NCI-H69 (cell line): ENCODE measurements at regions not wholly inside any gene's neighbourhood (a gene's known extent, or its start where the extent isn't known, plus 50 kb on each side); places are given as distances from the start of the nearest gene placed in this dataset.
"Not testable (repeated sequence)": the region's sequence is repeated elsewhere in the genome, so short reads cannot be mapped to it uniquely, and the experiment has no call there.

Source experiments
- DNase-seq: peaks from one replicate; lab custom pipeline; 2025; lab: John Stamatoyannopoulos, UW

DNA sequence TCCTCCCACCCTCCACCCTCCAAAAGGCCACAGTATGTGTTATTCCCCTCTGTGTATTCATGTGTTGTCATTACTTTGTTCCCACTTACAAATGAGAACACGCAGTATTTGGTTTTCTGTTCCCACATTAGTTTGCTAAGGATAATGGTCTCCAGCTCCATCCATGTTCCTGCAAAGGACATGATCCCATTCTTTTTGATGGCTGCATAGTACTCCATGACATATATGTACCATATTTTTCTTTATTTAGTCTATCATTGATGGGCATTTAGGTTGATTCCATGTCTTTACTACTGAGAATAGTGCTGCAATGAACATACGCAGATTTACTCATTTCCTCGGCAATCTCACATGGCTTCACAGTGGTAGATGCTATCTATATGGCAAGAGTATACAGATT, 453.6 kb upstream of the CFAP20DC start:
- no peak for DNase-seq

DNA sequence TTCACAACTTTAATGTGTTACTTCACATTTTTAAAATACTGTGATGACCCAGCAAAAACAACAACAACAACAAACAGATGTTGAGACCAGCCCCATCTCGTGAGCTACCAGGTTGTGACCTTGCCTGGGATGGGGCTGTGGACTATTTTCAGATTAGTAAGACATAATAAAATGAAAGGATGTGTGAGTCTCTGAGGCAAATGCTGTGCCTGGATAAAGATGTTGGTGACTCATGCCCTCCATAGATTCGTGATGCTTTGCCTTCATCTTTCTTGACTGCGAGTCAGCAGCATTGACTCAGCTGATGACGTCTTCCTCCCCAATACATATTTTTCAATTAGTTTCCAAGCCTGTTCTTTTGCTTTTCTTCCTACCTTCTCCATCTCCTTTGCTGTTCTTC, 453.0 kb upstream of the CFAP20DC start:
- no peak for DNase-seq

DNA sequence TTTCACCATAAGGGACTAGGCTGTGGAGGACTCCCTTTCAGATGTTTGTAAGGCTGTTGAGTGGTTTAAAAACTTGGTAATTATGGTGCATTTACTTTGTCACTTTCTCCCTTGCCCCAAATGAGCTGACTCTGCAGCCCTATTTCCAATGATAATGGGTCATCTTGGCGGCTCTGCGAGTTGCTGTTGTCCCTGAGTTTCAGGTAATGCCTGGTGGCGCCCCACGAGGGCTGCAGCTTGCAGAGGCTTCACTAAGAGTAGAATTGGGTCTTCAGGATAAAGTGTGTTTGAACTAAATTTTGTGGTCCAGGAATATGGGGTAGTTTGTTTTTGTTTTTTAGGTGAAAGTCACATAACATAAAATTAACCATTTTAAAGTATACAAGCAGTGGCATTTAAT, 450.1 kb upstream of the CFAP20DC start:
- DNase-seq = no peak

DNA sequence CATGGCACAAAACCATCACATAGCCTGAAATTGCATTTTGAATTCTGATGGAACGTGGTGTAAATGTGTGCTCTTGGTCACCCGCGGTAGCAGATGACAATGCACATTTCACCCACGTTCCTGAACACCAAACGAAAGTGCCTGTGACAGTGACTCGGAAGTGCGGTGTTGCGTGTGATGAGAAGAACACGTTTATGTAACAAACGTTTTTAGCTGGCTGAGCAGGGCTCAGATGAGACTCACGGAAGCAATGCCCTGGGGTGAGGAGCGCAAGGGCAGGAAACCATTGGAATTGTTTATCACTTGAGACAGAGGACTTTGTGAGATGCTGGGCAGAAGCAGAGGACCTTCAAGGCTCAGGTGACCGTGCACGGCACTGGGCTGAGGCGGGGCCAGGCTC, 449.2 kb upstream of the CFAP20DC start:
- DNase-seq = no peak

DNA sequence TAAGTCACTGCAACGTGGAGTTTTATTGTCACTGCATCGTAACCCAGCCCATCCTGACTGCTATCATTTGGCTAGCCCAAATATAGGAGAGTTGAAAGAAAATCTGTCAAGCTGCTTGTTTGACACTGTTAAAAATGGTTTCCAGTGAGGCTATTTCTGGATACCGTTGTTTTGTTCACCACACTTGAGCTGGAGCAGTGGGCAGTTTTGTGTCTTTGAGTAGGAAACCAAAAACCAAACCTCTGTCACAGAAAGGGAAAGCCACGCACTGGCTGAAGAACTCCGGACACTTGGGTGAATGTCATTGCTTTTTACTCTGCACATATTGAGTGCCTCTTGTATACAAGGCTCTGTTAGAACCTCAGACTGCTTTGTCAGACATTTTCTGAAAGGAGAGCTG, 446.4 kb upstream of the CFAP20DC start:
- DNase-seq = no peak

DNA sequence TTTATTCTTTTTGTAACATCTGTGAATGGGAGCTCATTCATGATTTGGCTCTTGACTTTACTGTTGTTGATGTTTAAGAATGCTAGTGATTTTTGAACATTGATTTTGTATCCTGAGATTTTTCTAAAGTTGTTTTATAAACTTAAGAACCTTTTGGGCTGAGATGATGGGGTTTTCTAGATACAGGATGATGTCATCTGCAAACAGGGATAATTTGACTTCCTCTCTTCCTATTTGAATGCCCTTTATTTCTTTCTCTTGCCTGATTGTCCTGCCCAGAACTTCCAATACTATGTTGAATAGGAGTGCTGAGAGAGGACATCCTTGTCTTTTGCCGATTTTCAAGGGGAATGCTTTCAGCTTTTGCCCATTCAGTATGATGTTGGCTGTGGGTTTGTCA, 445.1 kb upstream of the CFAP20DC start:
- DNase-seq = not testable (repeated sequence)

DNA sequence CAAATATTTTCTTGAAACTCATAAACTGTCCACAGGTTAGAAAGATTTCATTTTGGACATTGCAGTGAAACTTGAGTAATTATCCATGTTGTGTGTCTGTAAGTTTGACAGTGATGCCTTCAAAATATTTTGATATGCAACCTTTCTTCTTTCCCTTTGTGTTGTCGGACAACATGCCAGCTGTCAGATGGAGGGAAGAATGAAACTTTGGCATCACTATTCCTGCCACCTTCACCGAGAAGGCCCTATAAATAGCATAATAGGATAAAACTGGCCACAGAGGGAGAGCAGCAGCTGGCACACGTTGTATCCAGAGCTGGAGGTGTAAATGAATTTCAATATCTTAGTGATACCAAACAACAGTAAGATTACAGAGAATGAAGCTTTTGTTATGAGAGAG, 436.7 kb upstream of the CFAP20DC start:
- DNase-seq = no peak

DNA sequence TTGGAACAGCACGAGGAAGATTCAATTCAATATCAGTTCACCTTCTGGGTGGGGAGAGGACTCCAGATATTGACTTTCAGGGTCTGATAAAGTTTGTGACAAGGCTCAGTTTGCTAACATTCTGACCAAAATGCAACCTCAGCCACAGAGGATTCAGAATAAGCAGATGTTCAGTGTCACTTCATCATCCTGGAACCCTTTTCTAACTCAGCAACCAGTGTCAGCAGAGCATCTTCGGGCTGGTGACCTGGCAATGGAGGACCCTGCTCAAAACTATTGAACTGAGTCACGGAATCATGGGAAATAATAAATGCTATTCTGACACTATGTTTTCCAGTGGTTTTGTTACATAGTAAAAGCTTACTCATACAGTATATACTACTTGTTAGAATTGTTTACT, 433.4 kb upstream of the CFAP20DC start:
- DNase-seq = no peak

DNA sequence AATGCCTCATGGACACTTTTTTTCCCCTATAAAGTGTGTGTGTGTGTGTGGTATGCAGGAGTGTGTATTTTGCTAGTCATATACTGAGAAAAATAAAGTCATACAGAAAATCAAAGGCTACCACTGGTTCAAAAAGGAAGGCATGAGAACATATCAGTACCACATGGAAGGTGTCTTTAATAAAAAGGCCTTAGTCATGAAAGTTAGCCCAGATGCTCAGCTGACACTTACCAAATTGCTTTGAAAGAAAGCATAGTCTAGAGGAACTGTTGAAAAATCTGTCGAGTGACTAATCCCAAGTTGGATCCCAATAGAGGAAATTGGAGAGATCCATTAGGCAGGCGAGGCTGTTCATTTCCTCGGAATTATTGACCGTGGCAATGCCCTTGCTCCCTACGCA, 432.9 kb upstream of the CFAP20DC start:
- no peak for DNase-seq

DNA sequence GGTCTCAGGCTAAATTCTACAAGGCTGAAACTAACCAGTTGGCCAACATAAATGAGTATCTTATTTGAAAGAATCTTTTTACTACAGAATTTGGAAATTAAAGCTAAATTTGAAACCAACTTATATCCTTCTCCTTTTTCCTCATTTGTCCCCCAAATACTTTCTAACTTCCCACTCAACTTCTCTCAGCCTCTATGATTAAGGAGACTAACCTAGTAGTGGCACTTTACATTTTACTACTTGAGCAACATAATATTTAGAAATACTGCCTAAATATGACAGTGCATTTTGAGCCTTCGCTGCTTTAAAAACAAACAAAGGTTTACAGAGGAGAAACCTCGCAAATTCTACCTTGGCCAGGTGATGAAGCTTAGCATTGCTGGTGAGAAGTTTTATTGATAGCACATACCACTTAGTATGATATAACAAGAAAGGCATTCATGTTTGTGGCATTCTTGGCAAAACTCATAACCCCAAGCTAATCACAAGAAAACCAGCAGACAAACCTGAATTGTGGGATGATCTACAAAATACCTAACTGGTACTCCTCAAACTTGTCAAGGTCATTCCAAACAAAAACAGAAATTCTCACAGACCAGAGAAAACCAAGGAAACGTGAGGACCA, 432.1 kb upstream of the CFAP20DC start:
- DNase-seq = no peak

DNA sequence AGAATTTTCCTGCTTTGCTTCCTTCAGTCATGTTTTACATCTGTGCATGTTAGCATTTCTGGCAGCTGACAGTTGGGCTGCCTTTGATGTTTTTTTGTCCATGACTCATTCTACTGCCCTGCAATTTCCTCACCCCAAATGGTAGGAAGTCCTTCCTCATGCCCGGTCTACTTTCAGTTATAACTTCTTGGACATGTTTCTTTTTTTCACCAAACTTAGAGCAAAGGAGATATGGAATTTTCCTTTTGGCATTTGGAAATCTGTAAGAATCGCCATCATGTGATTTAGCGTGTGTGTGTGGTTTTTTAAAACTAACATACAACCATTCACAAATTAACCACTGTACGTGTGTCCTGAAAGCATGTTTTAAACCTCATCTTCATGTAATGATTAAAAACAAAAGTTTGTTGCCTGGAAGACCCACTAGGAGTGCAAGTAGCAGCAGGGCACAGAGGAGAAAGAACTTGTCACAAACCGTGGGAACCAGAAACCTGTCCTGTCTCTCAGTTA, 430.7 kb upstream of the CFAP20DC start:
- DNase-seq = peak; percentile 20

DNA sequence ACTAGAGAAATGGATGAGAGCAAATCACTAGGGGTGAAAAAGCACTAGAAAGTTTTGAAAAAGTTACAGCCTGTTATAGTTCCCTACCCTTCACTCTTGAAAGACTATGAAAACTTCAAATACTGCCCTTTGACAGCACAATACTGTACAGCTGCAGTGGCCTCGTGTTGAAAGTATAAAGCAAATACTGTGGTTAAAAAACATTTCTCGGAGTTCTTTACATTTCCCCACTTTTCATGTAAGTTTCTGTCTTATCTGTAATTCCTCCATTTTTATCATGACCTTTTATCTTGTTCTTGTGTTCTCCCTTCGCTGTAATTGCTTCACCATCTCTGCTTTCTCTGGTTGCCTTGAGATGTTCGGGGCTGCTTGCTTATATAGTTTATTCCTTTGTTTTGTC, 423.8 kb upstream of the CFAP20DC start:
- no peak for DNase-seq

DNA sequence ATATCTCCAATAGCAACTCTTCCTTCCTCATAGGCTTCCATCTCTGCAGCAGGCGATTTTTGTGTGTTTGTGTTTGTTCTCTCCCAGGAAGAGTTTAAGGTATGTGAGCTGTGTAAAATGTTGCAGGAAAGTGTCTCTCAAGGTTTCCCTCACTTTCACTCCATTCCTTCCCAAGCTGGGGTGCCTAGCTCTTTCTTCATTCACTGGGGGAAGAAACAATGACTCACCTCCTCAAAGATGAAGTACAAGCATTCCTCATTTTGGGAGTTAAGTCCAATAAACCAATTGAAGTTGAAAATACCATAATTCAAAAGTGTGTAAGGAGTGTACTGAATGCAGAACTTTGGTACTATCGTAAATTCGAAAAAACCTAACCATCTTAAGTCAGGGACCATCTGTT, 422.7 kb upstream of the CFAP20DC start:
- DNase-seq = no peak

DNA sequence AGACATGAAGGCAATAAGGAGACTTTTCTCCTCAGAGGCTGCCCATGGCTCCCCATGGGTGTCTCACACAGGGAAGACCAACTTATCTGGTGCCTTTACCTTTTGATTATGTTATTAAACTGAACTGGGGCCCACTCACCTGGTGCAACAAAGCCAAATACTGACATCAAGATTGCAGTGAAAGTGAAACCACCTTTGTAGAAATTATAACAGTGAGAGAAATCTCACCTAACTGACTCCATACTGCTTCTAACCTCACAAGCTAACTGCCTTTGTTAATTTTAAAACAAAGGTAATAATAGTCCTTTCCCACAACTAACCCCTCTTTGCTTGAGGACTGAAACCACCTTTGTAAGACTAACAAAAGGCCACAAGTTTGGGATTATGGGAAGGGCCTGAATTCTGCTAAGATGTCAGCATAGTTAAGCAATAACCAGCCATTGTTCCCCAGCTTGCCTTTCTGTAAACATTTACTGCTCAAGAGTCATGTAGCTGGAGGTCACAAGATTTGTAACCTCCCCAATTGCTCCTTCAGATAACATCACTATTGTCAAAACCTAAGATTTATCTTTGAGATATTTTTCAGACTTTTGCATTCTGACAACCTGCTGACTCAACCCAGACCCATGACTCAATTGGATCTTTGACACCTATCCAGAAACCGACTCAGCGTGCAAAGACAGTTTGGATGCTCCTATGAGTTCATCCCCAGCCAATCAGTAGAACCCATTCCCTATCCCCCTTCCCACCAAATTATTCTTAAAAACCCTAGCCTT, 420.3 kb upstream of the CFAP20DC start:
- no peak for DNase-seq

DNA sequence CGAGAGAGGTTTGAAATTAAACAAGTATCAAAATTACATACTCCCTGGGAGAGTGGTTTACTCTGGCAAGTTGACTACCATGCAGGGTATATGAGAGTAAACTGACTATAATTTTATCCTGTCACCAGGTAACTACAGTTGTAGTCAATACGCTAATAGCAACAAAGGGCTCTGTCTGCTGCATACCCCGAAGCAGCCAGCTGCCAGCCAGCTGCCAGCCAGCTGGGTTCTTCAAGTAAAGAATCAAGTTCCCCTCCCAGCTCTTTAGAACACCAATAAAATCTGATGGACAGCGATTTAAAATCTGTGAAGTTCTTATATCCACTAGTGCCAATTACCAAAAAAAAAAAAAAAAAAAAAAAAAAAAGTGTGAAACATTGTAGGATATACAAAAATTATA, 417.7 kb upstream of the CFAP20DC start:
- peak; percentile 83 for DNase-seq

DNA sequence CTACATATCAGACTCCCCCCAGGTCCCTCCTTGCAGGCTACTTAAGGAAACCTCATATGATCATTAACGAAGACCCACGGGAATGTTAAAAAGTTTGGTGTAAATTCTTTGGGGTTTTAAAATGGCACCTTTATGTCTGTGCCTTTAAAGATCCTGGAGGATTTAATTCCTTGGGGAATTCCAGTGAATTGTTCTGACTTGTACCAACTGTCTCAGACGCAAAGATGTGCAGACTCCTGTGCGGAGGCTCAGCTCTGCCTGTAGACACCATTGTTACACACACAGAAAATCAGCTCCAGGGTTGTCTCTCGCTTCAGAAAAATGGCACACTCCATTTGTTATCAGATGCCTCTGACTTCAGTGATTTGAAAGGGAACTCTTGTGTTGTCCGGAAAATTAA, 414.4 kb upstream of the CFAP20DC start:
- peak; percentile 1 for DNase-seq

DNA sequence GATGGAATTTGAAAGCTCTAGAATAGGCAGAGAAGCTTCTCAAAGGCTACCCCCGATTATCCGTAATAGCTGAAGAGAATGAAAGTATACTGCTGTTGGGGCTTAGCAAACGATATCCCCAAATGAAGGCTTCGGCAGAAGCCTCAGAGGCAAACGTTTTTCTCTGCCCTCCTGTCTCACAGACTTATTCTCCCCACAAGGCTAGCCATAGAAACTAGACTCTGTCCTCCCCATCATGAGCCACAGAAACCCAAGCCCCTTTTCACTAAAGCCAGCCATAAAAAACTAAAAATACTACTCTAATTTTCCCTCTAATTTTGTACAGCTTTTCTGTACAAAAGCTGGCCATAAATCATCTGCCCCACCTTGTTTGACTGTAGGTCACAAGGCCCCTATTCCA, 413.4 kb upstream of the CFAP20DC start:
- DNase-seq = no peak

DNA sequence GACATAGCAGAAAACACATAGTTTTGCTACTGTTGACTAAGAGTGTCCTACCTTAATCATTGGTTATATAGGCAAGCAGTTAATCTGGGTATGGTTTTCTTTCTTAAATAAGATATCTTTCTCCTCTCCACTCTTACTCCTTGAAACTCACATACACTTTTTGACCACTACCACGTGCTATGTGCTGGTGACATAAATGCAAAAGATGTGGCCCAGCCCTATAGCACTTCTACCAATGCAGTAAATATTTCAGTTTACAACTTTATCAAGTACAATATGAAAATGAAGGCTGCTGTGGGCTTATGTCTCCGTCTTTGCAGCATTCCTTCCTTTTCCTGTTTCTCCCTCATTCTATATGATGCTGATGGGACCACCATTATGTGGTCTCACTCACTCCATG, 410.2 kb upstream of the CFAP20DC start:
- DNase-seq = no peak

DNA sequence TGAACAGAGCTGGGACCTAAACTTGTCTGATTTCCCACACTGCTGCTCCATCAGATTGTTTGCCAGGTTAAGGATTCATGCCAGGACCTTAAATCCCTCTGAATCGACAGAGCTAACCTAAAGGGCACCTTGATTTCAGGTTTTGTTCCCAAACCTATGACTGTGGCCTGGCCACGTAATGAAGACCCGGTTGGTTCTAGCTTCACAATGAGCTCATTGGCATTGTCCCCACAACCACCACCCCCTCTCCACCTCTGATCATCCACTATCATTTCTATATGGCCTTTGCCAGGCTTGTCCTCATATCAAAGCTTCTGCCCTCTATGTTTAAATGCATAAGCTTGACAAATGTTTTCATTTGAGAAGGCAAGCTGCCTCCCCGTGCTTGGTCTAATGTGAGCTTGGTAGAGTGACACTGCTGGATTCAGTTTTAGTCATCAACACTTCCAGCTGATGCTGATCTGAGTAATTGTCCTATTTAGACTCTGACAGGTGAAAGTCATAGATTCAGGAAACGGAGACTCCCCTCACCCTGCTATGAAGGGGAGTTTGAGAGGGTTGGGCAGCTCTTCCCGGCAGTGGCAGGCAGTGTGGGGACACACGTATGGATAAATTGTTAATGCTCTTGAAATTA, 407.1 kb upstream of the CFAP20DC start:
- DNase-seq = no peak

DNA sequence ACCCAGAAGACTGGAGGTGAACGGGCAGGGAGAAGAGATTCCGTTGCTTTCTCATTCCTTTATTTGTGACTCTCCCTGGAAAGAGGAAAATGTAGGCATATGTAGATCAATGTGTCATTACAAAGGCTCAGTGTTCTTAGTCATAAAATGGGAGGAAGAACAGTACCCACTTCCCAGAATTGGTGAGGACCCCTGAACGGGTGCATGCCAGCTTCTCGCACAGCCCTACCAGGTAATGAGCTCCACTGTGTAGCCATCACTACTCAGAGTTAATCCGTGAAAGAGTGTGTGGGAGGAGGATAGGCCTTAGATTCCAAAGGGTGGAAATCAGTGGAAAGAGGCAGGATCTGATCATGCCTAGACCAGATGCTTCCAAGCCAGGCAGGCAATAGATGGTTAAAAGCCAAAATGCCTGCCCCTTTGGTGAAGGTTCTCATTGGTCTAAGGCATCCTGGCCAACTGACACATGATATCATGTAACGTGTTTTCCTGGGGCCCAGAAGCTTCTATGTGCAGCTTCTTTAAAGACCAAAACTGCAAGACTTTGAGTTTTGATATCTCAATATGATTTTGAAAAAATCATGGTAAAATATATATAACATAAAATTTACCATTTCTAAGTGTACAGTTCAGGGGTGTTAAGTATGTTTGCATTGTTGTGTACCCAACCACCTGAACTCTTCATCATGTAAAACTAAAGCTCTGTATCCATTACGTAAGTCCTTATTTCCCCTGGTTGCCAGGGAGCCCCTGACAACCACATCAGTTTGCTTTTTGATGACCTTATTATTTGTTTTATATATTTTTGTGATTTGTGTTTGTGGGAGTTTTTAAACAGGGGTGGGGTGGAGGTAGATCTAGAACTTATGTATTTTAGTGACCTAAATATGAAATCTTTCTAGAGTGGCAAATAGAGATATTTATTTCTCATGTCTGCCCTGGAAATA, 402.2 kb upstream of the CFAP20DC start:
- no peak for DNase-seq

DNA sequence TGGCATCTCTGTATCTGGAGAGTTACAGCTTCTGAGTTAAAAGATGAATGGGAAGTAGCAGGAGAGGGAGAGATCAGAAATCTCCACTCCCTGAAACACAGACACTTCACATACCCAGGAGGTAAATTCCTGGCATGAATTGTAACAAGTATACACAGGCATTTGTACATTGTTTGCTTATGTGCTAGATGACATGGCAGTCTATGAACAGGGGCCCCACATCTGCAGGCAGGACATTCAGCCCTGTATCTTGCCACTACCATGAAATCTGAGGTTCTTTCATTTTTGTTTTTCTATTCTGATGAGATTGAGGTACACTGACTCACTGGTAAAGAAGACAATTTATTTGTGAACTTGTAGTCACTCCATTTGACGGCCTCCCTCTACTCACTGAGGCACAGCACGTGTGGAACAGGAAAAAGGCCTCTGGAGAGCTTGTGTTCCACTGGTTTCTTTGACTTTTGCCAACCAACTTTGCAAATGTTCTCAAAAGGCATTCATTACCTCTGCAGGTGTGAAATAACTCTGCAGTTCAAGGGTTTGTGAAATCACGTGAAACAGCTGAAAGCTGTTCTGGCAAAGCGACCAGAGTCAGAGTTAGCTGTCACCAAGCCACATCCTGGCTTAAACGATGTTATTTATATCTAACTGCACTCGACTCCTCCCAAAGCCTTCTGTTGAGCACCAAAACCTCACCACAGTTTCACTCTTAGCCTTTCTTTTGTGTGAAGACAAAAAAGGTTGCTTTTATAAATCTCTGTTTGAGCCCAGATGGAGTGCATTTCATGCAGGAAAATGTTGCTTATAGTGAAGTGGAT, 401.3 kb upstream of the CFAP20DC start:
- DNase-seq = no peak
